ENCODE measurements at regions not wholly inside any gene's neighbourhood (a gene's known extent, or its start where the extent isn't known, plus 50 kb on each side); places are given as distances from the start of the nearest gene placed in this dataset.

GRCh38 chr3:99562138-99562537 lies 76.3 kb upstream of the COL8A1 start:
- TF ChIP-seq CTCF (IDR thresholded peaks at IDR 0.05) = no peak
- TF ChIP-seq POLR2AphosphoS5 (IDR thresholded peaks at IDR 0.05; ENCODE audit: insufficient read depth in 1 of 2, low read depth in 1 of 2) = no peak
- TF ChIP-seq POLR2A (IDR thresholded peaks at IDR 0.05) = no peak
